ENCODE measurements at regions not wholly inside any gene's neighbourhood (a gene's known extent, or its start where the extent isn't known, plus 50 kb on each side); places are given as distances from the start of the nearest gene placed in this dataset.

GRCh38 chr6:10170816-10171215, 244.1 kb downstream of the TFAP2A start:
- ATAC-seq (replicated peaks in 1 of 4) = no peak
- Mint-ChIP-seq H3K4me3 (no peak overlapping the region), H3K27me3 (no peaks in the 10 kb centered on the region), H3K4me1 (no peaks in the 10 kb centered on the region), H3K36me3 (no peaks in the 10 kb centered on the region), H3K9me3 (peaks cover 6 to 11% (median 9%) of the 10 kb centered on the region in 3 donors), H3K27ac (no peak overlapping the region)
- ChIA-PET CTCF (no interaction called here), POLR2A (no interaction called here)
- no peak for DNase-seq
- Histone ChIP-seq H3K4me3 (ENCODE audit: control insufficient read depth in 1 of 2, extremely low read depth in 1 of 2, low read length in 1 of 2) (no peak overlapping the region), H3K36me3 (ENCODE audit: control insufficient read depth in 2 of 2, extremely low read depth in 1 of 2, insufficient read depth in 1 of 2, low read length in 1 of 2) (no peaks in the 10 kb centered on the region), H3K27me3 (replicated peaks in 1 of 2; ENCODE audit: control insufficient read depth in 2 of 2, extremely low read depth in 1 of 2, insufficient read depth in 2 of 2, low read length in 1 of 2) (peaks cover 0 to 4% of the 10 kb centered on the region in 2 experiments), H3K4me1 (ENCODE audit: control insufficient read depth in 1 of 2, extremely low read depth in 1 of 2, insufficient read depth in 2 of 2, low read length in 2 of 2) (no peaks in the 10 kb centered on the region), H3K9me3 (no peaks in the 10 kb centered on the region), H3K27ac (ENCODE audit: low read length) (no peak overlapping the region)
- WGBS (ENCODE audit: insufficient coverage) = no CpG with 5 or more reads among the region's 5 CpGs

- CTCF ChIA-PET = no interaction called here
- Mint-ChIP-seq H3K9me3 (peaks cover 3 to 12% (median 8%) of the 10 kb centered on the region in 3 donors), H3K27me3 (no peaks in the 10 kb centered on the region), H3K4me1 (no peaks in the 10 kb centered on the region), H3K4me3 (no peak overlapping the region), H3K36me3 (no peaks in the 10 kb centered on the region), H3K27ac (no peak overlapping the region)
- Histone ChIP-seq H3K4me3 (ENCODE audit: control insufficient read depth in 1 of 2, extremely low read depth in 1 of 2, low read length in 1 of 2) (no peak overlapping the region), H3K27ac (ENCODE audit: low read length) (no peak overlapping the region), H3K36me3 (ENCODE audit: control insufficient read depth in 2 of 2, extremely low read depth in 1 of 2, insufficient read depth in 1 of 2, low read length in 1 of 2) (no peaks in the 10 kb centered on the region), H3K9me3 (no peaks in the 10 kb centered on the region), H3K27me3 (replicated peaks in 1 of 2; ENCODE audit: control insufficient read depth in 2 of 2, extremely low read depth in 1 of 2, insufficient read depth in 2 of 2, low read length in 1 of 2) (peaks cover 0 to 4% of the 10 kb centered on the region in 2 experiments), H3K4me1 (ENCODE audit: control insufficient read depth in 1 of 2, extremely low read depth in 1 of 2, insufficient read depth in 2 of 2, low read length in 2 of 2) (no peaks in the 10 kb centered on the region)
- POLR2A ChIA-PET = no interaction called here
- DNase-seq (no peak), ATAC-seq (replicated peaks in 1 of 4) (no peak)
- WGBS (ENCODE audit: insufficient coverage) = 63% methylated on average over 3 of the region's 5 CpGs
Measured at GRCh38 chr6:10166031-10166430, 248.8 kb downstream of the TFAP2A start.

- Histone ChIP-seq H3K4me1 (ENCODE audit: control insufficient read depth in 1 of 2, extremely low read depth in 1 of 2, insufficient read depth in 2 of 2, low read length in 2 of 2) (no peaks in the 10 kb centered on the region), H3K27ac (ENCODE audit: low read length) (no peak overlapping the region), H3K4me3 (ENCODE audit: control insufficient read depth in 1 of 2, extremely low read depth in 1 of 2, low read length in 1 of 2) (no peak overlapping the region), H3K27me3 (replicated peaks in 1 of 2; ENCODE audit: control insufficient read depth in 2 of 2, extremely low read depth in 1 of 2, insufficient read depth in 2 of 2, low read length in 1 of 2) (peaks cover 0 to 2% of the 10 kb centered on the region in 2 experiments), H3K36me3 (ENCODE audit: control insufficient read depth in 2 of 2, extremely low read depth in 1 of 2, insufficient read depth in 1 of 2, low read length in 1 of 2) (no peaks in the 10 kb centered on the region), H3K9me3 (no peaks in the 10 kb centered on the region)
- POLR2A ChIA-PET = no interaction called here
- no peak for ATAC-seq (replicated peaks in 1 of 4)
- no peak for DNase-seq
- H3K9me3 Mint-ChIP-seq = peaks cover 4 to 14% (median 7%) of the 10 kb centered on the region in 3 donors
- CTCF ChIA-PET = no interaction called here
- no peaks in the 10 kb centered on the region for H3K36me3 Mint-ChIP-seq
- no peak overlapping the region for H3K27ac Mint-ChIP-seq
- WGBS (ENCODE audit: insufficient coverage) = 64% methylated on average over 10 of the region's 14 CpGs
- no peaks in the 10 kb centered on the region for H3K4me1 Mint-ChIP-seq
- no peaks in the 10 kb centered on the region for H3K27me3 Mint-ChIP-seq
- no peak overlapping the region for H3K4me3 Mint-ChIP-seq
Measured at GRCh38 chr6:10163203-10163962, 251.5 kb downstream of the TFAP2A start.

GRCh38 chr6:10156875-10157274, 258.0 kb downstream of the TFAP2A start:
- Histone ChIP-seq H3K36me3 (ENCODE audit: control insufficient read depth in 2 of 2, extremely low read depth in 1 of 2, insufficient read depth in 1 of 2, low read length in 1 of 2) (no peaks in the 10 kb centered on the region), H3K4me3 (ENCODE audit: control insufficient read depth in 1 of 2, extremely low read depth in 1 of 2, low read length in 1 of 2) (no peak overlapping the region), H3K4me1 (ENCODE audit: control insufficient read depth in 1 of 2, extremely low read depth in 1 of 2, insufficient read depth in 2 of 2, low read length in 2 of 2) (no peaks in the 10 kb centered on the region), H3K27ac (ENCODE audit: low read length) (no peak overlapping the region), H3K9me3 (no peaks in the 10 kb centered on the region), H3K27me3 (replicated peaks in 1 of 2; ENCODE audit: control insufficient read depth in 2 of 2, extremely low read depth in 1 of 2, insufficient read depth in 2 of 2, low read length in 1 of 2) (no peaks in the 10 kb centered on the region)
- Mint-ChIP-seq H3K4me3 (no peak overlapping the region), H3K27ac (no peak overlapping the region), H3K9me3 (peaks cover 8 to 21% (median 12%) of the 10 kb centered on the region in 3 donors), H3K4me1 (no peaks in the 10 kb centered on the region), H3K36me3 (no peaks in the 10 kb centered on the region), H3K27me3 (peaks cover 0 to 6% of the 10 kb centered on the region in 2 donors)
- no CpG with 5 or more reads among the region's 4 CpGs for WGBS (ENCODE audit: insufficient coverage)
- ChIA-PET POLR2A (interaction anchor here in 1 of 2 donors (0.5 kb wide), 1 partner anchor 124 kb away, joined by 3 read pairs; no protein-coding TSS in a partner anchor), CTCF (no interaction called here)
- ATAC-seq (replicated peaks in 1 of 4) (no peak), DNase-seq (no peak)

GRCh38 chr6:10154251-10154650, 260.6 kb downstream of the TFAP2A start:
- no peaks in the 10 kb centered on the region for H3K4me1 Mint-ChIP-seq
- H3K36me3 Mint-ChIP-seq = no peaks in the 10 kb centered on the region
- CTCF ChIA-PET = no interaction called here

GRCh38 chr6:10151144-10151915, 263.5 kb downstream of the TFAP2A start:
- DNase-seq = no peak
- ATAC-seq (replicated peaks in 1 of 4) = no peak
- Histone ChIP-seq H3K4me1 (ENCODE audit: control insufficient read depth in 1 of 2, extremely low read depth in 1 of 2, insufficient read depth in 2 of 2, low read length in 2 of 2) (no peaks in the 10 kb centered on the region), H3K27ac (ENCODE audit: low read length) (no peak overlapping the region), H3K4me3 (ENCODE audit: control insufficient read depth in 1 of 2, extremely low read depth in 1 of 2, low read length in 1 of 2) (no peak overlapping the region), H3K36me3 (ENCODE audit: control insufficient read depth in 2 of 2, extremely low read depth in 1 of 2, insufficient read depth in 1 of 2, low read length in 1 of 2) (no peaks in the 10 kb centered on the region), H3K27me3 (replicated peaks in 1 of 2; ENCODE audit: control insufficient read depth in 2 of 2, extremely low read depth in 1 of 2, insufficient read depth in 2 of 2, low read length in 1 of 2) (no peaks in the 10 kb centered on the region), H3K9me3 (no peaks in the 10 kb centered on the region)
- Mint-ChIP-seq H3K27me3 (peaks cover 3 to 10% of the 10 kb centered on the region in 2 donors), H3K36me3 (no peaks in the 10 kb centered on the region), H3K4me3 (no peak overlapping the region), H3K9me3 (peaks cover 4 to 5% (median 4%) of the 10 kb centered on the region in 3 donors), H3K27ac (no peak overlapping the region), H3K4me1 (no peaks in the 10 kb centered on the region)
- WGBS (ENCODE audit: insufficient coverage) = 73% methylated on average over 2 of the region's 6 CpGs
- POLR2A ChIA-PET = no interaction called here
- CTCF ChIA-PET = no interaction called here

More at GRCh38 chr6:10154251-10154650, 260.6 kb downstream of the TFAP2A start:
- Histone ChIP-seq H3K36me3 (ENCODE audit: control insufficient read depth in 2 of 2, extremely low read depth in 1 of 2, insufficient read depth in 1 of 2, low read length in 1 of 2) (no peaks in the 10 kb centered on the region), H3K4me1 (ENCODE audit: control insufficient read depth in 1 of 2, extremely low read depth in 1 of 2, insufficient read depth in 2 of 2, low read length in 2 of 2) (no peaks in the 10 kb centered on the region), H3K9me3 (no peaks in the 10 kb centered on the region), H3K27ac (ENCODE audit: low read length) (no peak overlapping the region), H3K27me3 (replicated peaks in 1 of 2; ENCODE audit: control insufficient read depth in 2 of 2, extremely low read depth in 1 of 2, insufficient read depth in 2 of 2, low read length in 1 of 2) (no peaks in the 10 kb centered on the region), H3K4me3 (ENCODE audit: control insufficient read depth in 1 of 2, extremely low read depth in 1 of 2, low read length in 1 of 2) (no peak overlapping the region)
- H3K9me3 Mint-ChIP-seq = peaks cover 7 to 8% (median 8%) of the 10 kb centered on the region in 3 donors
- ATAC-seq (replicated peaks in 1 of 4) (no peak), DNase-seq (no peak)
- POLR2A ChIA-PET = no interaction called here
- no peak overlapping the region for H3K4me3 Mint-ChIP-seq
- H3K27ac Mint-ChIP-seq = no peak overlapping the region
- peaks cover 3 to 13% of the 10 kb centered on the region in 2 donors for H3K27me3 Mint-ChIP-seq
